HG03196 (cell line): ENCODE measurements at regions not wholly inside any gene's neighbourhood (a gene's known extent, or its start where the extent isn't known, plus 50 kb on each side); places are given as distances from the start of the nearest gene placed in this dataset.

Experiments used
- ATAC-seq: cut with Tn5 transposase; IDR thresholded peaks from one replicate; pipeline ENCODE4 v1.9.1; 2021; ENCODE audit not compliant: unreplicated experiment

GRCh38 chr3:15942936-15943335, 145.2 kb upstream of the ANKRD28 start:
- ATAC-seq = no peak

GRCh38 chr3:15948388-15948787, 150.6 kb upstream of the ANKRD28 start:
- ATAC-seq = no peak

- ATAC-seq = no peak
Observed at GRCh38 chr3:15952543-15953175, 154.9 kb upstream of the ANKRD28 start.

- ATAC-seq = no peak
Observed at GRCh38 chr3:15953841-15954240, 156.1 kb upstream of the ANKRD28 start.

- no peak for ATAC-seq
Observed at GRCh38 chr3:15955968-15956367, 158.2 kb upstream of the ANKRD28 start.

- ATAC-seq = no peak
Observed at GRCh38 chr3:15958692-15959433, 161.1 kb upstream of the ANKRD28 start.

GRCh38 chr3:15959434-15959811, 161.6 kb upstream of the ANKRD28 start:
- ATAC-seq = no peak

- no peak for ATAC-seq
Observed at GRCh38 chr3:15964605-15965442, 167.0 kb upstream of the ANKRD28 start.

GRCh38 chr3:15967577-15967976, 169.8 kb upstream of the ANKRD28 start:
- ATAC-seq = no peak

GRCh38 chr3:15969874-15970640, 172.3 kb upstream of the ANKRD28 start:
- ATAC-seq = no peak

- ATAC-seq = no peak
Observed at GRCh38 chr3:15973414-15973813, 175.6 kb upstream of the ANKRD28 start.

- no peak for ATAC-seq
Observed at GRCh38 chr3:15973940-15974339, 176.2 kb upstream of the ANKRD28 start.

GRCh38 chr3:15974647-15975046, 176.9 kb upstream of the ANKRD28 start:
- no peak for ATAC-seq

GRCh38 chr3:15976524-15976923, 178.7 kb upstream of the ANKRD28 start:
- no peak for ATAC-seq

- no peak for ATAC-seq
Observed at GRCh38 chr3:15977090-15977489, 179.3 kb upstream of the ANKRD28 start.

- no peak for ATAC-seq
Observed at GRCh38 chr3:15977598-15978232, 179.9 kb upstream of the ANKRD28 start.

- ATAC-seq = no peak
Observed at GRCh38 chr3:15978801-15979200, 181.0 kb upstream of the ANKRD28 start.

GRCh38 chr3:15979495-15979894, 181.7 kb upstream of the ANKRD28 start:
- no peak for ATAC-seq

- ATAC-seq = no peak
Observed at GRCh38 chr3:15979900-15980299, 182.1 kb upstream of the ANKRD28 start.

- ATAC-seq = no peak
Observed at GRCh38 chr3:15982243-15982642, 184.5 kb upstream of the ANKRD28 start.
